GM12872 (cell line): ENCODE measurements at regions not wholly inside any gene's neighbourhood (a gene's known extent, or its start where the extent isn't known, plus 50 kb on each side); places are given as distances from the start of the nearest gene placed in this dataset.
A peak's percentile ranks its signal among the peaks of the same experiment; 100 is the strongest.

Experiments used
- CTCF ChIP-seq: IDR thresholded peaks from 3 replicates; pipeline ENCODE4 v1.5.1; 2011; ENCODE audit warnings: low read depth, mild to moderate bottlenecking, low read length, moderate library complexity; ENCODE audit not compliant: insufficient read depth

GRCh38 chr4:127448986-127449385 lies 183.8 kb upstream of the INTU start:
- no peak for TF ChIP-seq CTCF

DNA sequence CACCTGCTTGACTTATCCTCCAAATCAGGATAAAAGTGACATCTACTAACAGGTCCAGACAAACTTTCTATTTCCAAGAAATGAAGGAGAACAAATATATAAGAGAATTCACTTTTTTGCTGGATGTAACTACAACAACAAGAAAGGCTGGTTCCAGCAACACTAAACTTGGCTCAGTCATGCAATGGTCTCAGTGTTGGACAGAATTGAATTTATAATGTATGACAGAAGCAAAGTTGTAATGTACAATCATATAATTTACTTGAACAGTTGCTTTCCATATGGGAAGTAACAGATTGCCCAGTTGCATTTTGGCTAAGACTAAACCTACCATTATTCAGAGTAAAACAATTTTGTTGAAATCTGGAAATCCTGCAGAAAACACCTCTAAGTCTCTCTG lies 183.3 kb upstream of the INTU start:
- no peak for TF ChIP-seq CTCF

- no peak for TF ChIP-seq CTCF
These were observed 182.5 kb upstream of the INTU start for GRCh38 chr4:127450276-127450675.

- no peak for TF ChIP-seq CTCF
These were observed 168.9 kb upstream of the INTU start for GRCh38 chr4:127463883-127464282.

GRCh38 chr4:127469542-127469941 lies 163.2 kb upstream of the INTU start:
- no peak for TF ChIP-seq CTCF

DNA sequence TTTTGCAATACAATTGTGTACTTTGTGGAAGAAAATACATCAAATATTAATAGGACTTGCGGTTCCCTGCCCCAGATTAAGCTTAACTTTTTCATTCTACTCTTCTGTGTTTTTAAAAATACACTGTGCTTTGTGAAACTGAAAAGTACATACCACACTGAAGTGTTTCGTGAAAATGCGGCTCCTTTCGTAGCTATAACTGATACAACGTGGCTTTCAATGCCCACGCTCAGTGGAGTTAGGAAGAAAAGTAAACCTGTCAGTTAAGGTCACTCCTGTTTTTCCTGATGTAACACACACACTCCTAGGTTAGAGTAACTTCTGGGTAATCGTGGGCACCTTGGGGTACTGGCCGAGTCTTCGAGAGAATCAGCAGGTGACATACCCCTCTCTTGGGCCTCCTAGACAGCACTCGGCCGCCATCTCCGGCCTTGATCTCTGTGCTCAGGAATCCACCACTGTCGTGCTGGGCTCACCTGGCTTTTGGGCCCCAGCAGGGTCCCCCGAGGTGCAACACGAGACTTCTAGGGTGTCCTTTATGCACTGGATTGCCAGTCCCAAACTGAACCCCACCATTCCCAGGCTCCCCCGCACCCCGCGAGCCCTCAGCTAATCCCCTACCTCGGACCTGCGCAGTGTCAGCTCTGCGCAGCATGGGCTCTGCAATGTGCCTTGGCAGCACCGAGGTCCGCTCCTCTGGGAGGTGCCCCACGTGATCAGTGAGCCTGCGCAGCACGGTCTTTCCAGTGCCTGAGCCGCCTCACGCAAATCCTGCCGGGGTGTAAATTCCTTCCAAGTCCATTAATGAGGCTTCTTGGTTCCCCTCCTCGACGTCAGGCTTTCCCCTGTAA lies 162.6 kb upstream of the INTU start:
- no peak for TF ChIP-seq CTCF

GRCh38 chr4:127479031-127479622 lies 153.6 kb upstream of the INTU start:
- peak; percentile 32; the same call in 1 of the 3 replicates for TF ChIP-seq CTCF
